Retinal pigment epithelial cell (primary cell): ENCODE measurements at regions not wholly inside any gene's neighbourhood (a gene's known extent, or its start where the extent isn't known, plus 50 kb on each side); places are given as distances from the start of the nearest gene placed in this dataset.
A peak's percentile ranks its signal among the peaks of the same experiment; 100 is the strongest.

ENCODE experiments used
- DNase-seq: peaks from one replicate; pipeline ENCODE4 v3.0.0-alpha.2; 2010; ENCODE audit warnings: low read depth
- H3K4me3 ChIP-seq: 2 replicates; pipeline ENCODE4 v1.5.1; 2011; ENCODE audit warnings: mild to moderate bottlenecking, low read length, control low read depth, moderate library complexity
- TF ChIP-seq, protein P1 (sequence below): conservative IDR thresholded peaks from 2 replicates; pipeline ENCODE4 v1.5.1; 2011; ENCODE audit warnings: low read depth, low read length, control low read depth, inconsistent platforms

DNA sequence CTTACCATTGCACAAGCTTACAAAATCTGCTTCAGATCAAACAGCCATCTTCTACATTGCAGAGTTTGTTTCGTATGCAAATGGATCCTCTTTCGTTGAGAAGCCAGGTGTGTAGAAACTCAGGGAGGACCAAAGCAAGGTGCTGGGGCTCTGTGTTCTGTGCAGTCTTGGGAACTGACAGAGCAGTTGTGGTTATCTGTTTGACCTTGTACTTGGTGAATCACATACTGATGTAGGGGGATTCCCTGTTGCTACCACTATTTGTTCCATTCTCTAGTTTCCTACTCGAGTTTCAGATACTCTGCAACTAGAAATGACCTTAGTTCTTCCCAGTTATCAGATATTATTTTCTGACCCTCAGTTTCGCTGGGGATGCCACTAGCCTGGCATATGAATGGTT is 95.2 kb upstream of the CLDN10 start:
- no peak overlapping the region for H3K4me3 ChIP-seq

DNA sequence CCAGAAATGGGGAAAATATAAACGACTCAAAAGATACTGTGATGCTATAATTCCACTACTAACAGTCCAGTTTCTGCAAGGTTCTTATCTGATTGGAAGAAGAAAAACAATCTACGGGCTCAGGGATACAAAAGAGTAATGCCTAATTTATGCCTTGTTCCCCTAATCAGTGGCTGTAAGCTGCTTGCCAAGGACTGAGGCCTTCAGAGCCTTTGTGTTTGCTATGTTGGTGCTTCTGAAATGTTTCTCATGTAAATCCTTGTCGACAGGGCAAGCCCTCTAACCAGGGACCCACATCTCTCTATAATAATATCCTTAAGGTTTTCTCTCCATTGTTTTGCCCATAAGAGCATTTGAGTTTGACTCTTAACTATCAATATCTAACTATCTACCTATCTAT is 89.7 kb upstream of the CLDN10 start:
- no peak for DNase-seq
- H3K4me3 ChIP-seq = no peak overlapping the region
- TF ChIP-seq, protein P1, sequence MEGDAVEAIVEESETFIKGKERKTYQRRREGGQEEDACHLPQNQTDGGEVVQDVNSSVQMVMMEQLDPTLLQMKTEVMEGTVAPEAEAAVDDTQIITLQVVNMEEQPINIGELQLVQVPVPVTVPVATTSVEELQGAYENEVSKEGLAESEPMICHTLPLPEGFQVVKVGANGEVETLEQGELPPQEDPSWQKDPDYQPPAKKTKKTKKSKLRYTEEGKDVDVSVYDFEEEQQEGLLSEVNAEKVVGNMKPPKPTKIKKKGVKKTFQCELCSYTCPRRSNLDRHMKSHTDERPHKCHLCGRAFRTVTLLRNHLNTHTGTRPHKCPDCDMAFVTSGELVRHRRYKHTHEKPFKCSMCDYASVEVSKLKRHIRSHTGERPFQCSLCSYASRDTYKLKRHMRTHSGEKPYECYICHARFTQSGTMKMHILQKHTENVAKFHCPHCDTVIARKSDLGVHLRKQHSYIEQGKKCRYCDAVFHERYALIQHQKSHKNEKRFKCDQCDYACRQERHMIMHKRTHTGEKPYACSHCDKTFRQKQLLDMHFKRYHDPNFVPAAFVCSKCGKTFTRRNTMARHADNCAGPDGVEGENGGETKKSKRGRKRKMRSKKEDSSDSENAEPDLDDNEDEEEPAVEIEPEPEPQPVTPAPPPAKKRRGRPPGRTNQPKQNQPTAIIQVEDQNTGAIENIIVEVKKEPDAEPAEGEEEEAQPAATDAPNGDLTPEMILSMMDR = no peak

More for the DNA sequence above, 95.2 kb upstream of the CLDN10 start:
- DNase-seq = no peak
- TF ChIP-seq, protein P1 = no peak

DNA sequence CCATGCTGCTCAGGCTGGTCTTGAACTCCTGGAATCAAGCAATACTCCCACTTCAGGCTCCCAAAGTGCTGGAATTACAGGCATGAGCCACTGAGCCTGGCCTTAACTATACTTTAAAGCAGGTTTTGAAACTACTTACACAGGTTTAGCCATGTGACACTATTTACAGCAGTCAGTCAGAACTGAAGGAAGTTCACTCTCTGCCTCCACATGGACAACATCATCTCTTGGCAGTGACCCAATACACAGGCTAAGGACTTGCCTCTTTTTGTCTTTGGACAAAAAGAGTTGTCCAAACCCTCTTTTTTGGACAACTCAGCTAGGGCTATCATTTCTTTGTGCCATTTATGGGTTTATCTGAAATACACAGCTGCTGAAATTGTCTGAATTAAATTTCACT is 89.0 kb upstream of the CLDN10 start:
- TF ChIP-seq, protein P1 = no peak
- no peak overlapping the region for H3K4me3 ChIP-seq
- no peak for DNase-seq

DNA sequence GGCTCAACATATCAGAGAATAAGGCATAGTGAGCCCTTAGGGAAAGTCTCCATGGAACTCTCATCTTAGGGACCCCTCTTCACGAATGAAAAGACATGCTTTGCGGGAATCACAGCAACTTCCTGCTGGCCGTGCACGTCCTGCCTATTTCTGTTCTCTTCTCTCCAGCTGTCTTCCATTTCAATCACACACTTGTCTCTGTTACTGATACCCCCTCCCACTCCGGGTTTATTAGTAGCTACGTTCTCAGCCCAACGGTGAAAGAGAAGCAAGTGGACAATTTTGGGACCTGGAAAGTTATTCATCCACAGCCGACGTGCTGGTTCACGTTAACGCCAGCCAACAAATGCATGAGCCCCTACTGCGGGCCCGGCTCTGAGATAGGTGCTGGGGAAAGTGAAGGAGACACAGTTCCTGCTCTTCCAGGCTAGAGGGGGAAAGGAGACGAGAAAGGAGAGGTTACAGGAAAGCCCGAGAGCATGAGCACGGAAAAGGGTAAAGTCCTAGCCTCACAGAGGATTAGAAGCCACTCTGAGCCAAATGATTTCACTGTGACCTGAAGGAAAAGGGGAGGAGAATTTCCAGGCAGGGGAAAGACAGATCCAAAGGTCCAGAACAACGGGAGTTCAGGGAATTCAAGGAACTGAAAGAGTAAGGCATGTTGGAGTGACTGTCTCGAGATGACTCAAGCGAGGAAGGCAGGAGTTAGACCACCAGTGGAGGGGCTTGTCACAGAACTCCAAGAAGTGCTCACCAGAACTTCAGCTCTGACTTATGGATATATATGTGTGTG is 81.8 kb upstream of the CLDN10 start:
- no peak for DNase-seq
- TF ChIP-seq, protein P1 = no peak
- no peak overlapping the region for H3K4me3 ChIP-seq

DNA sequence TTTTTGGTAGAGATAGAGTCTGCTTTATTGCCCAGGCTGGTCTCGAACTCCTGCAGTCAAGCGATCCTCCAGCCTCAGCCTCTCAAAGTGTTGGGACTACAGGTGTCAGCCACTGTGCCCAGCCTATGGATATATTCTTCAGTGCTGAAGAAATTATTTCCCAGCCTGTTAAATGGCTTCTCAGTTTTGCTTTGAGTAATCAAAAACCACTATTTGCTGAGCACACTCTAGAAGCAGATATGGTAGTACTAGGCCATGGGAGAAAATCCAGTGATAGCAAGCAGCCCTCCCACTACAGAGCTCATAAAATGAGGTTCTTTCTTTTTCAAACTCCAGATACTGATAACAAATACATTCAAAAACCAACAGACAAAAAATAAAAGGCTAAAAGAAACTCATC is 80.6 kb upstream of the CLDN10 start:
- TF ChIP-seq, protein P1 = no peak
- DNase-seq = no peak
- no peak overlapping the region for H3K4me3 ChIP-seq

DNA sequence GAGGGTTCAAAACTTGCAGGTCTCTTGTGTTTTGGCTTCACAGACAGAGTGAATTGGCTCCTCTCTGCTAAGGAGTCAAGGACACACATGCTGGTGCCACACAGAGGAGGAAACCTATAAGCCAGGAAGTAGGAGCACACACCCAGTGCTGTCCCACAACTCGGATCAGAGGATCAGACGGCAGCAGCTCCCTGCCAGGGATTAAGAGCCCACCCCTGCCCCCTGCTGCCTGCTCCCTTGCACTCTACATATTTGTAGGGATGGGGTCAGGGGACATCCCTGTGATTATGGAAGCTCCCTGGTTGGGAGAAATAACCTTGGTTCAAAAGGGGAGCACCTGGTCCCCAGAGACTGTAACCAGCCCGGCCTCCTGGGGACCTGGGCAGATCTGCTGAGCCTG is 77.5 kb upstream of the CLDN10 start:
- no peak for DNase-seq
- no peak overlapping the region for H3K4me3 ChIP-seq
- TF ChIP-seq, protein P1 = peak; percentile 9

DNA sequence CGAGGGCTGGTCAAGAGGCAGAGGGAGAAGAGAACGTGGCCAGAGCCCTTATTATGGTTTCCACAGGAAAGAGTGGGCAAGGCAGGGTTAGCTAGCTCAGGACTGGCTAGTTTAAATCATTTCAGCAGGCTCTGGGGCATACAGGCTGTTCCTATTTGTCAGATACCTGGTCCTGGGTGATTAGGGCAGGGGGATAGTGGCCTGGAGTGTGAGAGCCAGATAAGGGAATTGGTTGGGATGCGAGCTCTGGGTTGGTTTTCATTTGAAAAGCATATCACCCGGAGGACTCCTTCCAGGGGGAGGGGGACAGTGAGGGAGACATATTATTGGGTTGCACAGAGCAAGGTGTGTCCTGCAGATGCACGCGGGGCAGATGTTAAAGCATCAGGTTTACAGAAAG is 75.3 kb upstream of the CLDN10 start:
- no peak overlapping the region for H3K4me3 ChIP-seq
- no peak for DNase-seq
- TF ChIP-seq, protein P1 = no peak
